GM19452 (cell line): ENCODE measurements at regions not wholly inside any gene's neighbourhood (a gene's known extent, or its start where the extent isn't known, plus 50 kb on each side); places are given as distances from the start of the nearest gene placed in this dataset.
"Not testable (repeated sequence)": the region's sequence is repeated elsewhere in the genome, so short reads cannot be mapped to it uniquely, and the experiment has no call there.

Experiments used
- ATAC-seq: cut with Tn5 transposase; IDR thresholded peaks from one replicate; pipeline ENCODE4 v1.9.1; 2021; ENCODE audit not compliant: unreplicated experiment

GRCh38 chr2:126189527-126189926 is 466.4 kb upstream of the GYPC start:
- no peak for ATAC-seq

- no peak for ATAC-seq
Measured at GRCh38 chr2:126200538-126200937, 455.4 kb upstream of the GYPC start.

- no peak for ATAC-seq
Measured at GRCh38 chr2:126208266-126208665, 447.7 kb upstream of the GYPC start.

GRCh38 chr2:126212735-126213134 is 443.2 kb upstream of the GYPC start:
- ATAC-seq: no peak

- ATAC-seq: no peak
Measured at GRCh38 chr2:126219081-126219480, 436.9 kb upstream of the GYPC start.

- no peak for ATAC-seq
Measured at GRCh38 chr2:126220331-126220730, 435.6 kb upstream of the GYPC start.

- ATAC-seq: no peak
Measured at GRCh38 chr2:126221506-126221905, 434.5 kb upstream of the GYPC start.

GRCh38 chr2:126222278-126222677 is 433.7 kb upstream of the GYPC start:
- no peak for ATAC-seq

GRCh38 chr2:126224776-126225175 is 431.2 kb upstream of the GYPC start:
- ATAC-seq: no peak

- ATAC-seq: no peak
Measured at GRCh38 chr2:126227250-126227649, 428.7 kb upstream of the GYPC start.

GRCh38 chr2:126228531-126228930 is 427.4 kb upstream of the GYPC start:
- ATAC-seq: no peak

- no peak for ATAC-seq
Measured at GRCh38 chr2:126238251-126238650, 417.7 kb upstream of the GYPC start.

GRCh38 chr2:126239320-126239955 is 416.5 kb upstream of the GYPC start:
- ATAC-seq: no peak

GRCh38 chr2:126241001-126241400 is 415.0 kb upstream of the GYPC start:
- ATAC-seq: no peak

GRCh38 chr2:126241411-126241810 is 414.5 kb upstream of the GYPC start:
- ATAC-seq: no peak

- ATAC-seq: no peak
Measured at GRCh38 chr2:126244937-126245336, 411.0 kb upstream of the GYPC start.

GRCh38 chr2:126253669-126254068 is 402.3 kb upstream of the GYPC start:
- ATAC-seq: no peak

- ATAC-seq: no peak
Measured at GRCh38 chr2:126264625-126265024, 391.3 kb upstream of the GYPC start.

GRCh38 chr2:126269911-126270310 is 386.0 kb upstream of the GYPC start:
- ATAC-seq: no peak

- no peak for ATAC-seq
Measured at GRCh38 chr2:126270587-126270986, 385.4 kb upstream of the GYPC start.

- no peak for ATAC-seq
Measured at GRCh38 chr2:126272401-126272800, 383.6 kb upstream of the GYPC start.

- no peak for ATAC-seq
Measured at GRCh38 chr2:126275098-126275497, 380.9 kb upstream of the GYPC start.

GRCh38 chr2:126276268-126276667 is 379.7 kb upstream of the GYPC start:
- not testable (repeated sequence) for ATAC-seq
